Transverse colon (tissue), 4 donors: ENCODE measurements at regions not wholly inside any gene's neighbourhood (a gene's known extent, or its start where the extent isn't known, plus 50 kb on each side); places are given as distances from the start of the nearest gene placed in this dataset.
"Not testable (repeated sequence)": the region's sequence is repeated elsewhere in the genome, so short reads cannot be mapped to it uniquely, and the experiment has no call there.

ENCODE experiments used
- DNase-seq: peaks from one replicate; pipeline ENCODE4 v3.0.0-alpha.2; 2019
- H3K27ac ChIP-seq, 4 donors: fragments of 200-600 bp; sonication (generic); 2 replicates each; pipeline ENCODE4 v1.5.1; 2016 to 2018; ENCODE audit warnings: inconsistent platforms in 4 of 4
- H3K27me3 ChIP-seq: fragments of 200-600 bp; sonication (generic); 2 replicates; pipeline ENCODE4 v1.5.1; 2017; ENCODE audit warnings: inconsistent platforms
- H3K36me3 ChIP-seq, 4 donors: fragments of 200-600 bp; sonication (generic); 2 replicates each; pipeline ENCODE4 v1.5.1; 2017 to 2019; ENCODE audit warnings: inconsistent platforms in 4 of 4
- H3K4me1 ChIP-seq, 4 donors: fragments of 200-600 bp; sonication (generic); 2 replicates each; pipeline ENCODE4 v1.5.1; 2017 to 2020; ENCODE audit warnings: inconsistent platforms in 4 of 4
- H3K4me3 ChIP-seq, 4 donors: fragments of 200-600 bp; sonication (generic); 1 replicate in 1 of 4; 2 replicates in 3 of 4; pipeline versions ENCODE4 v1.5.1 to v1.6.1; 2017 to 2019; ENCODE audit warnings: inconsistent platforms in 4 of 4
- H3K9me3 ChIP-seq, 2 donors: fragments of 200-600 bp; sonication (generic); 2 replicates each; pipeline ENCODE4 v1.5.1; 2017 to 2019; ENCODE audit warnings: inconsistent platforms in 2 of 2
- EP300 ChIP-seq: sonication (generic); formaldehyde crosslinking; IDR thresholded peaks from one replicate; pipeline ENCODE4 v1.6.1; 2017; ENCODE audit warnings: antibody characterized with exemption, low read depth
- POLR2A ChIP-seq: fragments of 450-650 bp; IDR thresholded peaks from one replicate; pipeline ENCODE4 v1.6.1; 2016; ENCODE audit warnings: antibody characterized with exemption, mild to moderate bottlenecking, moderate library complexity
- POLR2AphosphoS5 ChIP-seq, 3 donors: sonication (generic); formaldehyde crosslinking; IDR thresholded peaks; one replicate each; pipeline ENCODE4 v1.6.1; 2016; ENCODE audit warnings: antibody characterized with exemption in 3 of 3
- WGBS, 2 donors: methylation state at CpG; one replicate each; pipeline ENCODE4 v1.1.5; 2018; ENCODE audit warnings: low coverage in 1 of 2; 5-methylcytosine and 5-hydroxymethylcytosine counted together
- in situ Hi-C, 4 donors: fragments of 200-750 bp; cut with MboI; loops; one replicate each; pipeline versions ENCODE4 v1.15.0 to v1.15.1; 2017; ENCODE audit warnings: low sequenced_read_pairs in 3 of 4, low pct_ligation_motif_present in 1 of 4, low pct_unique_long_range_greater_than_20kb in 1 of 4
- intact Hi-C: fragments of 100-400 bp; cut with DNase I; formaldehyde crosslinking; loops from one replicate; pipeline ENCODE4 v1.15.1; 2023; ENCODE audit warnings: low total_unique reads
- TF ChIP-seq, protein P1 (sequence below), 5 experiments: fragments of 200-600 bp in 3 of 5; fragments of 450-650 bp in 2 of 5; sonication (generic) in 3 of 5; IDR thresholded peaks; 1 replicate in 2 of 5; 2 replicates in 3 of 5; pipeline ENCODE4 v1.5.1; 2016 to 2017; ENCODE audit warnings: antibody characterized with exemption in 5 of 5, inconsistent platforms in 3 of 5, mild to moderate bottlenecking in 2 of 5, moderate library complexity in 1 of 5

DNA sequence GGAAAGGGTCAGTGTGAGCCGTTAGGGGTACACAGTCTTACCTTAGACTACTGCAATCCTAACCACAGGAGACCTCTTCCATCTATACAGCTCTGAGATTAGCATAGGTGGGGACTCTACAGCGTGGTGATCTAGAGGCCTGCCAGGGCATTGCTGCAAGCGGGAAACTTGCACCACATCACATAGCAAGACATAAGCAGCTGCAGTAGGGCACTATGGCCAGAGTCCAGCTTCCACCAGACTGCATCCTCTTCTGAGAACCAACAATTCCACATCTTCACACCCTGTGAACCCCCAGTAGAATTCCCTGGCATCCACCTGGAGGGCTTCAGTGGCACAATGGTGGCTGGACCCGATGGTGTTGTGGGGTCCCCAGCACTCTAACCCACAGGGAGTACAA is 1564.3 kb upstream of the PRR20A start:
- intact Hi-C loops: no loop called here

DNA sequence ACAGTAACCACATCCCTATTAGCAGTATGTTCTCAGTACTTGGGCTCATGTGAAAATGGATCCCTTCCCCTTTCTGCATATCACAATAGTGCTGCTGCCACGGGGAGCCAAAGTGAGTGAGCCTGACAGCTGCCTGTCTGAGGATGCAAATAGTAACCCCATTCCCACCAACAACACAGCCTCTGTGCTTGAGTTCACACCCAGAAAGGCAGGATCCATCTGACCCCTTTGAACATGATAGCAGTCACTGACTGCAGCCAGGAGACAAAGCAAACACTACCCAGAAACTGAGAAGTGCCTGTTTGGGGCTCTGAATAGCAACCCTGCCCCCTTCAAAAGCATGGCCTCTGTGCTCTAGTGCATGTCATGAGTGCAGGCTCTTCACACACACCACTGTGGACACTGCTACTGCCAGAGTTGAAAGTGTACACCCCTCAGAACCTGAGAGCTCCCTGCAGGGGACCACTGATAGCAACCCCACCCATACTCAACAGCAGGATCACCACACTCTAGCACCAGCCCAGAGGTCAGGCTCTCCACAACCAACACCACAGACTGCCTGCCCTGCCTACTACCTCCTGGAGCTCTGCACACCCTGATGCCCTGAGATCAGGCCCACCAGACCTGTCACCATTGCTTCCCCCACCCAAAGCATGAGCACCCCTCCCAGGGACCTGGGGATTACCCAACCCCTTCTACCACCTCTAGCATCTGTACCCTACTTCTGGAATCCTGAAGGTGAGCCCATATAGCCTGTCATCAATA is 1563.5 kb upstream of the PRR20A start:
- H3K4me1 ChIP-seq: no peaks in the 10 kb centered on the region
- H3K4me3 ChIP-seq: no peak overlapping the region
- H3K36me3 ChIP-seq: no peaks in the 10 kb centered on the region
- 17% methylated on average over 1 of the region's 1 CpG; no CpG with 5 or more reads in 1 of the 2 donors for WGBS, 2 donors
- in situ Hi-C loops (no loop called here), intact Hi-C loops (no loop called here)
- no peaks in the 10 kb centered on the region for H3K27me3 ChIP-seq
- no peak overlapping the region for H3K27ac ChIP-seq
- no peaks in the 10 kb centered on the region for H3K9me3 ChIP-seq
- TF ChIP-seq POLR2AphosphoS5 (IDR thresholded peaks at IDR 0.05) (no peak), EP300 (no peak), POLR2A (no peak)
- TF ChIP-seq, protein P1, sequence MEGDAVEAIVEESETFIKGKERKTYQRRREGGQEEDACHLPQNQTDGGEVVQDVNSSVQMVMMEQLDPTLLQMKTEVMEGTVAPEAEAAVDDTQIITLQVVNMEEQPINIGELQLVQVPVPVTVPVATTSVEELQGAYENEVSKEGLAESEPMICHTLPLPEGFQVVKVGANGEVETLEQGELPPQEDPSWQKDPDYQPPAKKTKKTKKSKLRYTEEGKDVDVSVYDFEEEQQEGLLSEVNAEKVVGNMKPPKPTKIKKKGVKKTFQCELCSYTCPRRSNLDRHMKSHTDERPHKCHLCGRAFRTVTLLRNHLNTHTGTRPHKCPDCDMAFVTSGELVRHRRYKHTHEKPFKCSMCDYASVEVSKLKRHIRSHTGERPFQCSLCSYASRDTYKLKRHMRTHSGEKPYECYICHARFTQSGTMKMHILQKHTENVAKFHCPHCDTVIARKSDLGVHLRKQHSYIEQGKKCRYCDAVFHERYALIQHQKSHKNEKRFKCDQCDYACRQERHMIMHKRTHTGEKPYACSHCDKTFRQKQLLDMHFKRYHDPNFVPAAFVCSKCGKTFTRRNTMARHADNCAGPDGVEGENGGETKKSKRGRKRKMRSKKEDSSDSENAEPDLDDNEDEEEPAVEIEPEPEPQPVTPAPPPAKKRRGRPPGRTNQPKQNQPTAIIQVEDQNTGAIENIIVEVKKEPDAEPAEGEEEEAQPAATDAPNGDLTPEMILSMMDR (IDR thresholded peaks at IDR 0.05): no peak
- DNase-seq: no peak

More for the DNA sequence above, 1564.3 kb upstream of the PRR20A start:
- Histone ChIP-seq H3K9me3 (no peaks in the 10 kb centered on the region), H3K4me1 (no peaks in the 10 kb centered on the region), H3K36me3 (no peaks in the 10 kb centered on the region), H3K27me3 (no peaks in the 10 kb centered on the region), H3K27ac (no peak overlapping the region), H3K4me3 (no peak overlapping the region)
- TF ChIP-seq POLR2A: no peak
- TF ChIP-seq, protein P1 (IDR thresholded peaks at IDR 0.05): no peak
- no peak for TF ChIP-seq POLR2AphosphoS5 (IDR thresholded peaks at IDR 0.05)
- no peak for TF ChIP-seq EP300
- DNase-seq: no peak
- WGBS, 2 donors: 73% methylated on average over 4 of the region's 4 CpGs; no CpG with 5 or more reads in 1 of the 2 donors
- in situ Hi-C loops: no loop called here

DNA sequence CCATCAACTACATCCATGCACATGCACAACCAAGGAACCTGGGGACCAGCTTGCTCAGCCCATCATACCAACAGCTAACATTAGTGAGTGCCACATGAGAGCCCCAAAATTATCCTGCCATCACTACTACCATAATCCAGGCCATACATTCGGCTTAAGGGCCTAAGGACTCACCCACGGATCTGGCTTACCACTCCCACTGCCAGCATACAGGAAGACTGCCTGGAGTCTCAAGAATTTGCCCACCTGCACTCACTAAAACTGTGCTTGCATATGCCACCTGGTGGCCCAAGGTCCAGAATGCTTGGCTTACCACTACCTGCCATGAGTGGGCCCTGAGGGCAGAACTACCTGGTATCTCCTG is 1562.9 kb upstream of the PRR20A start:
- Histone ChIP-seq H3K4me3 (no peak overlapping the region), H3K9me3 (no peaks in the 10 kb centered on the region), H3K27ac (no peak overlapping the region), H3K36me3 (no peaks in the 10 kb centered on the region), H3K27me3 (no peaks in the 10 kb centered on the region), H3K4me1 (no peaks in the 10 kb centered on the region)
- DNase-seq: no peak
- intact Hi-C loops: no loop called here
- in situ Hi-C loops: no loop called here
- 62% methylated on average over 2 of the region's 2 CpGs; no CpG with 5 or more reads in 1 of the 2 donors for WGBS, 2 donors
- TF ChIP-seq, protein P1 (IDR thresholded peaks at IDR 0.05): no peak
- TF ChIP-seq POLR2AphosphoS5 (IDR thresholded peaks at IDR 0.05): no peak
- no peak for TF ChIP-seq EP300
- TF ChIP-seq POLR2A: no peak

DNA sequence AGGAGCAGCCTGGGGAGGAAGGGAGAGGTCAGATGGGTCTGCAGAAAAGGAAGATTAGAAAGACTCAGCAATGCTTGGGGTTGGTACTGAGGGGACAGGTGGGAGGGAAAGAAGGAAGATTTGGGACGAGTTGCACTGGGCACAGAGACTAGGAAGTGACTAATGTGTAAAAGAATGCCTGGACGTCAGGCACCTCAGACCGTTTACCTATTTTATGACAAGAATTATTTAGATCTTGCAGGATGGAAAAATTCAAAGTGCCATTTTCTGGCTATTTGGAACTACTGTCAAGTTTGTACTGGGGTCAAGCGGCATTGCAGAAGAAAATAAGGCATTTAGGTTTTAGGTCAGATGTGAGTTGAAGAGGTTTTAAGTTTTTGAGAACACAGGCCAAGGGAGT is 1558.4 kb upstream of the PRR20A start:
- H3K27me3 ChIP-seq, in situ Hi-C loops, intact Hi-C loops, H3K4me3 ChIP-seq, H3K9me3 ChIP-seq, H3K27ac ChIP-seq, DNase-seq, H3K4me1 ChIP-seq, H3K36me3 ChIP-seq: not testable (repeated sequence)
- WGBS, 2 donors: 44 to 61% methylated on average over 3 to 4 of the region's 4 CpGs
